NCI-H1694 (cell line): ENCODE measurements at regions not wholly inside any gene's neighbourhood (a gene's known extent, or its start where the extent isn't known, plus 50 kb on each side); places are given as distances from the start of the nearest gene placed in this dataset.

Source experiments
- DNase-seq: peaks from one replicate; lab custom pipeline; 2025; lab: John Stamatoyannopoulos, UW

DNA sequence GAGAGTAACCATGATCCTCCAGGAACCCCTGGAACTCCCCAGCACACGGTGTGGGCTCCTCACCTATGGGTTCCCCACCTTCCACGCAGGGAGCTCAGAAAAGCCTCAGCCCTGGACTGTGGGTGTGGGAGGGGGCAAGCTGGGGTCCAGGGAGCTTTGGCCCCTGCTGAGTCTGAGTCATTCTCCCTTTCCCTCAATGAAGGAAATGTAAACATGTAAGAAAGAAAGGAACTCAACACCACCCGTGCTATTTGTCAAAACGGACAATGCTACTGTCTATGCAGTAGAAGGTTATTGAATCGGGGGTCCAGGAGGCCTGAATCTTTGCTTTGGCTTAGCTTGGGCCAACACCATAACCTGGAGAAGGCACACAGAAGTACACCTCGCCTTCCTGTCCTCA, 222.8 kb downstream of the PMP22 start:
- no peak for DNase-seq

DNA sequence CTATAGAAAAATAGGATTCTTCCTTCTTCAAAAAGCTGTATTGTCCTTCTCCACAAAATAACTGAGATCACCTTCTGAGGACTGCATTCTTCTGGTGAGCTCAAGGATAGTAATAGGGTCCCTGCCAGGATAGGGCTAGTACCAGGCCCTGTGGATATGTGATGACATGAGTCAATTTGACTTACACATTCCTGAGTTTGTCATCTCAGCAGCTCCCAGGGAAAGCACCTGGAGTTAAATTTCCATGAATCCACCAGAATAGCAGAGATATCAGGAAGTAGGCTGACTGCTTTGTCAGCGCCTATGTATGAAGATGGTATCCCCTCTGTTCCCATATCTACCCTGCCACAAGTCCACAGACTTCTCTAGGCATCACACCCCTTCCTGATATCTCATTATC, 225.8 kb downstream of the PMP22 start:
- no peak for DNase-seq

DNA sequence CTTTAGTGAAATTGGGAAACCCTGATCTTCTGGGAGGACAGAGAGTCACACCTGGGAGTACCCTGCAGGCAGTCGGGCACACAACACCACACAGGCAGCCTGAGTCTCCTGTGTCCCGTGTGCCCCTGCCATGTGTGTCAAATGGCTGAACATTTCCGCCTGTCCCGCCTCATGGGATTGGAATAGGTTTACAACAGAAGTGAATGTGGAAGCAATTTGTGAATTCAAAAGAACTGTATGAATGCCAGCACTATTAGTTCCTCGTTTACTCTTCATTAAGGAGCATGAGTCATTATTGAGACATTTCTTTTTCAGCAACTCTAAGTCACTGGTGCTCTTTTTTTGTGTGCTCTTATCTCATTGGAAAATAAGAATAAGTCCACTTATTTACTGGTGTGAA, 226.5 kb downstream of the PMP22 start:
- no peak for DNase-seq

GRCh38 chr17:15036238-15036637, 228.9 kb downstream of the PMP22 start:
- no peak for DNase-seq

- no peak for DNase-seq
These were observed 233.2 kb downstream of the PMP22 start for GRCh38 chr17:15031975-15032374.

DNA sequence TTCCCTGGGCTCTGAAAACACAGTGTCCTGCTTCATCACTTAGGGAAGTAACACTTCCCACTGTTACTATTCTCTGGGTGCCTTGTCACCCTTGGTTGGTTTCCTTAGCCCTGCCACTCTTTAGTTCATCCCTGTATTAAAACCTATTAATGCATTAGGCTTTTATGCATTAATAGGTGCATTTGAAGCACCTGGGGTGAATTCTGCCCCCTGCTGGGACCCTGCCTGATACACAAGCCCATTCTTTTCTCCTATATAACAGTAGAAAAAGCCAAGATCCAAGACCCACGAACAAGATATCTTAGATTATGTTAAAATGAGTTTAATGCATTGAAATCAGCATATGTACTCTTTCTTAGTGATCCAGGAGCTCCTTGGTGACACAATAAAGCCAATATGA, 235.7 kb downstream of the PMP22 start:
- DNase-seq = no peak

DNA sequence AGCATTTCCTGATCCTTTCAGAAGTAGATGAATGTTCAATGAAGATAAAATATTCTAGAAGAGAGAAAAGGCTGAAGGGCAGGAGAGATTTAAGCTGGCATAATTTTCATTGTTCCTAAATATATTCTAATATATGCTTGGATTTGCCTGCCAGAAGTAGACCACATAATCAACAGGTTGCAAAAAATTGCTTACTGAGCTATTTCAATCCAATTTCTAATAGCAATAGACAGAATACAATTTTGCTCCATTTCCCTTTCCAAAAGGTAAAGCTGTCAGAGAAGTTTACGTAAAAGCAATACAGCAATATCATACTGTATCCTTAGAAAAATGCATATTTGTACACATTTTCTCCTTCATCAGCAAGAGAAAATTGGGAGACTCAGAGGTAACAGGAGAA, 237.3 kb downstream of the PMP22 start:
- DNase-seq = no peak

- no peak for DNase-seq
These were observed 239.0 kb downstream of the PMP22 start for GRCh38 chr17:15026088-15026487.

- no peak for DNase-seq
These were observed 241.4 kb downstream of the PMP22 start for GRCh38 chr17:15023589-15024336.

DNA sequence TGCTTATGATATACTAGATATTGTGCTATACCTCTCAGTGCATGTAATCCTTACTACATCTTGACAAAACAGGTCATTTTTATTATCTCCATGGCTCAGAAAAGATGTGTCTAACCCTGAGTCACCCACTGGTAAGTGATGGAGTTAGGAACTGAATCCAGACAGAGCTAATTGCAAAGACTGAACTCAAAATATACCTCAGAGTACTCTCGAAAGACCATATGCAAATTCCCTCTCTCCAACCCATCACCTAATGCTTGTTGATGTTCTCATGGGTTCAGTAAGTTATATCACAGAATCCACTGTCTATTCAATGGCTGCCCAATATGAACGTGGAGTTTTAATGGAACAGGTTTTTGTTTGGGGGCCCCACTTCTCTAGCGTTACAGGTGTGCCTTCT, 246.0 kb downstream of the PMP22 start:
- no peak for DNase-seq

- DNase-seq = no peak
These were observed 252.7 kb downstream of the PMP22 start for GRCh38 chr17:15012351-15012980.

DNA sequence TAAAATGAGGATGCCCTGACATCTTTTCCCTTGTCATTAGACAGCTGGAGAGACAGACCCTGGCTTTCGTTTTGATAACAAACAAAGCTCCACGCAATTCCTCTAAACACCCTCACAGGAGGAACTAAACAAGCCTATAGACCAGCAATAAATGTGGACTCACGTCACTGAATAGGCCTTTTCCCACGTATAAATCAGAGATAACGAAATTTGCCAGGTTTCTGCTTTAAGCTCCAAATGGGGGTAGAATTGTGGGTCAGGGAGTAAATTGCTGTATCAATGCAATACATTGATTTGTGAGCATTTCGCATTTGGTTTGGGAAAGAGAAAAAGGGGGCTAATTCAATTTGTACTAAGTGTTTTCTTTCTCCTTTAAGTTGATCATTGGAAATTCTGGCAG, 256.0 kb downstream of the PMP22 start:
- DNase-seq = no peak

DNA sequence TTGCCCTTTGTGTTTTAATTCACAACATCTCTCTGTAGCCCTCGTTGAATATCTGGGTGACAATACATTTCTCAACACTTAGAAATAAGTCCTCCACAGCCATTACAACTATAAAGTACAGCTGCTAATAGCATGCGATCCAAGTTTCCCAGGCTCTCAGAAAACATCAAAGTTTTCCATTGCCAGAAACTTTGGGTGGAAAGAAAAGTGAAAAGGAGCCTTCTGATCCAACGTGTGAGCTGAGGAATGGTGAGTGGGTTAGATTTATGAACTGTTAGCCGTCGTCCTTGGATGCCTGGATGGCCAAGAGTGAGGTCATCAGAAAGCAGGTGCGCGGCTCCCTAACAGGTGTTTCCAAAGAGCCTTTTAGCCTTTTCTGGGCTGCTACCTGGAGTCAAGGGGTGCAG, 258.0 kb downstream of the PMP22 start:
- no peak for DNase-seq

DNA sequence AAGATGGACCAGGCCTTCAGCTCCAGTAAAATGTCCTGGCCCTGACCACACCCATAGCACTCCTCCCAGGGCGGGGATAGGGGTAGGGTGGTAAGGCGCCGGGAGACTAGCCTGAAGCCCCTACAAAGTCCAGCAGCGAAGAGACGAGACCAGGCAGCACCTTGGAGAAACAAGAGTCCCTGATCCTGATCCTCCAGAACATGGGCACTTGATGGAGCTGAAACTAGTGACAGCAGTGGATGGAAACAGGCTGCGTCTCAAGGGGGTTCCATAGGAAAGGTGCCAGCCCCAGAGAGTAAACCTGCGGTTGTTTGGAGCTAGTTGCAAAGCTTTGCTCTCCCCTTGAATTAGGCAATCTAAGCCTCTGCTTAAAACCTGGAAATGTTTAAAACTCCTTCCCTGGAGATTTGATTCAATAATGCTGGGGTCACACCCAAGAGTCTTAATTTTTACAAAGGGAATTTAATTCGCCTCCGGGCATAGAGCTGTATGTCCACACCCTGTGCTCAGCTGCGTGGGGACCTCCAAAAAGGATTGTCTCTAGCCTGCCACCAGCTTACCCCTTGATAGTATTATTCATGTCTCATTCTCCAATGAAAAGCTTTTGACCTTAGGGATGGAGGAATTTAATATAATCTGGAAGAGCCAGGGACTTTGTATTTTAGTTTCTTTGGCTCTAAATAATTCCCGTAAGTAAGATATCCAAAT, 258.6 kb downstream of the PMP22 start:
- no peak for DNase-seq

DNA sequence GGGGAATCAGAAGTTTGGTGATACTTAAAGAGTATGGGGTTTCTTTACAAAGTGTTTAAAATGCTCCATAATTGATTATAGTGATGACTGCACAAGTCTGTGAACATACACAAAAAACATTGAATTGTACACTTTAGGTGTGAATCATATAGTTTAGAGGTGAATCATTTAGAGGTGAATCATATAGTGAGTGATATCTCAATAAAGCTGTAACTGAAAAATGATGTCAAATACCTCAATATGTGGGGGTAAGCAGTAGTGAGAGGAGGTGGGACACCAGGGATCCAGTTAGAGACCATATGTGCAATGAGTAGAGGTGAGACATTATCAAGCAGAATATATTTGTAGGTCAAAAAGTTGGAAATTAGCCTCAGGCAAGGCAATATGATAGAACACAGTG, 264.5 kb downstream of the PMP22 start:
- DNase-seq = no peak

GRCh38 chr17:14997290-14997689, 267.8 kb downstream of the PMP22 start:
- no peak for DNase-seq

DNA sequence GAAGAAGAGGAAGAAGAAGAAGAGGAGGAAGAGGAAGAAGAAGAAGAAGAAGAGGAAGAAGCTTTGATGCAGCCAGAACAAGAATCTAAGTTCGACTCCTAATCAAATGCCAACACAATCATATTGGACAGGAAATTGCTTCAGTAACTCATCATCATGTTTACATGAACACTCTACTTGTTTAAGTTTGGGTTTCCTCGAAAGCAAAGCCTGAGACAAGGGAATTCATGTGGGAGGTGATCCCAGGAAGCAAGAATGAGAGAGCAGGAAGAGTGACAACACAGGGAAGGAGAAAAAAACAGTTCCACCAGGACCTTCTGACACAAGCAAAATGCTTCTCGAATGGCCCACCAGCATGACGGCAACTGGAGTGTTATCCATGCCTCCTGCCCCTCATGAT, 279.0 kb downstream of the PMP22 start:
- no peak for DNase-seq

DNA sequence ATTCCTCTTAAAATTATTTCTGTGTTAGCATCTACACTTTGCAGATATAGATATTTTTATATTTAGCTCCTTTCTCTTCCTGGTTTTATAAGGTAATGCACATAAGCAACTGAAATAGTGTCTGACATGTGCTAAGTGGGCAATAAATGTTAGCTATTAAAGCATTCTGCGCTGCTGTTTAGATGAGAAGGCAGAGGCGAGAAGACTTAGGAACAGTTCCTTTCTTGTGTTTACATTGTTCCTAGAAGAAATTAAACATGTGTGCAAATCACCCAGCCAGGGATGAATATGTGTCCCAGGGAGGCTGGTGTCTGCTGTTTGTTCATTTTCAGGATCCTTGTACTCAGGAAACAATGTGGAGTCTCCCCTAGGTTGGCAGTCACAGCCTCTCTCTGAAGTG, 292.3 kb downstream of the PMP22 start:
- DNase-seq = no peak

DNA sequence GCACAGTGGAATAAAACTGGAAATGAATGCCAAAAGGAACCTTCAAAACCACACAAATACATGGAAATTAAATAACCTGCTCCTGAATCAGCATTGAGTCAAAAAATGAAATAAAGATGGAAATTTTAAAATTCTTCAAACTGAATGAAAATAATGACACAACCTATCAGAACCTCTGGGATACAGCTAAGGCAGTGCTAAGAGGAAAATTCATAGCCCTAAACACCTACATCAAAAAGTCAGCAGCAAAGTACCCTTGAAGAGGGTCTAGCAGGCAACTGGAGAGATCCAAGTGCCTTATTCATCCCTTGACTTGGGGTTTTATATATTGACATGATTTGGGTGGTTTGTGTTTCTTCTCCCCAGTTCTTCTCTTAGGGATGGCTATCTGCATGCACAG, 294.1 kb downstream of the PMP22 start:
- no peak for DNase-seq

DNA sequence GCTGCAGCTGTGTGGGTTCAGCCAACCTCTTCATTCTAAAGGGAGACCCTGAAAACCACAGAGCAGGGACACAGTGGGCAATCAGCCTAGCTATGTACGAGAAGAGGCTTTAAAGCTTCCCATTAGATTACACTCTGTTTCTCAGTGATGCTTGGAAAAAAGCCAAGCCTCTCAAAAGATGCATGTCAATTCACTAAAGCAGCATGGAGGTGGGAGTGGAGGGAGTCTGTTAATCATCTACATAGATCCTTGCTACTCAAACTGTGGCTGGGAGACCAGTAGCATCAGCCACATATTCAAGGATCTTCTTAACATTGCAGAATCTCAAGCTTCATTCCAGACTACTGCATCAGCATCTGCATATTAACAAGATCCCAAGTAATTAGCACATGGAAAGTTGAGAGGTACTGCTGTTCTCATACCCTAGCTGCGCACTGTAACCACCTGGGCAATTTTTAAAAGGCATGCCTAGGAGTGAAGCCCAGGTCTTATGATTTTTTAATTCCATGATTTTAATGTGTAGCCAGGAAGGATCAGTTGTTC, 305.9 kb downstream of the PMP22 start:
- no peak for DNase-seq

- DNase-seq = no peak
These were observed 311.7 kb downstream of the PMP22 start for GRCh38 chr17:14953405-14953804.

DNA sequence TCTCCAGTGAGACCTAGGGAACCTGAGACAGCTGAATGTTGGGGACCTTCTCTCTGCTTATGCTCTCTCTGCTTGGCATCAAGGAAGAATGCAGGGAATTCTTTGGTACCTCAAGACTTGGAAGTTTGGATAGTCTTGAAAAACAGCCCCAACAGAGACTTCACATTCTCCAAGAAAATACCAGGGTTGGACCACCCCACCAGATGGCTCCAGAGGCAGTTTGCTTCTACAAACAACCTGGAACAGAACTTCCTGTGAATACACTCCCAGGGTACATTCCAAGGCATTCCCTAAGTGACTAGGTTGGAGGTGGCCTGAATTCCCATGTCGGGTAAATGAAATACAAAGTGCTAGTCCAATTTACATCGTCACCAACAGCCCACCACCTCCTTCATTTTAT, 314.4 kb downstream of the PMP22 start:
- no peak for DNase-seq

GRCh38 chr17:14950216-14950615, 314.9 kb downstream of the PMP22 start:
- no peak for DNase-seq
